DND-41 (cell line): ENCODE measurements at regions not wholly inside any gene's neighbourhood (a gene's known extent, or its start where the extent isn't known, plus 50 kb on each side); places are given as distances from the start of the nearest gene placed in this dataset.

Experiments
- ATAC-seq: fragments of 200-7000 bp; cut with Tn5 transposase; 3 replicates; pipeline ENCODE4 v1.9.1; 2021; ENCODE audit warnings: low read depth; ENCODE audit not compliant: insufficient read depth
- DNase-seq: peaks from one replicate; pipeline ENCODE4 v3.0.0-alpha.2; 2020
- H2AFZ ChIP-seq: 2 replicates; pipeline ENCODE4 v1.6.0; 2012; ENCODE audit warnings: low read depth, low read length
- H3K27ac ChIP-seq: 2 replicates; pipeline ENCODE4 v1.5.1; 2012; ENCODE audit warnings: low read length, inconsistent platforms
- H3K27me3 ChIP-seq: fragments of 200-600 bp; sonication (generic); 2 replicates; pipeline ENCODE4 v1.6.0; 2012; ENCODE audit warnings: low read length, mild to moderate bottlenecking, inconsistent platforms; ENCODE audit not compliant: insufficient read depth, poor library complexity
- H3K36me3 ChIP-seq: 2 replicates; pipeline ENCODE4 v1.5.1; 2012; ENCODE audit warnings: low read length, inconsistent platforms; ENCODE audit not compliant: insufficient read depth
- H3K4me1 ChIP-seq: 2 replicates; pipeline ENCODE4 v1.5.1; 2012; ENCODE audit warnings: mild to moderate bottlenecking, low read length; ENCODE audit not compliant: insufficient read depth
- H3K4me2 ChIP-seq: 2 replicates; pipeline ENCODE4 v1.6.0; 2012; ENCODE audit warnings: mild to moderate bottlenecking, moderate library complexity, low read length, inconsistent platforms; ENCODE audit not compliant: insufficient read depth
- H3K4me3 ChIP-seq, 2 experiments: fragments of 200-600 bp in 1 of 2; shearing (Covaris generic) in 1 of 2; 2 replicates each; pipeline ENCODE4 v1.5.1; 2012 to 2016; ENCODE audit warnings: inconsistent platforms in 2 of 2, low read length in 2 of 2, mild to moderate bottlenecking in 2 of 2, low read depth in 1 of 2, moderate library complexity in 1 of 2
- H3K79me2 ChIP-seq: 2 replicates; pipeline ENCODE4 v1.6.0; 2012; ENCODE audit warnings: low read length, inconsistent platforms; ENCODE audit not compliant: insufficient read depth
- H3K9ac ChIP-seq: 2 replicates; pipeline ENCODE4 v1.6.0; 2012; ENCODE audit warnings: low read depth, mild to moderate bottlenecking, inconsistent platforms, low read length, moderate library complexity
- H3K9me3 ChIP-seq: 2 replicates; pipeline ENCODE4 v1.5.1; 2012; ENCODE audit warnings: low read length, moderate library complexity, mild to moderate bottlenecking, inconsistent platforms; ENCODE audit not compliant: insufficient read depth, severe bottlenecking
- H4K20me1 ChIP-seq: 2 replicates; pipeline ENCODE4 v1.6.0; 2012; ENCODE audit warnings: low read length; ENCODE audit not compliant: insufficient read depth
- EZH2 ChIP-seq: IDR thresholded peaks from 3 replicates; pipeline ENCODE4 v1.6.1; 2012; ENCODE audit warnings: borderline replicate concordance, low read depth, mild to moderate bottlenecking, moderate library complexity, low read length, inconsistent platforms; ENCODE audit not compliant: severe bottlenecking
- TF ChIP-seq, protein P1 (sequence below): IDR thresholded peaks from 2 replicates; pipeline ENCODE4 v1.5.1; 2012; ENCODE audit warnings: borderline replicate concordance, low read length, moderate library complexity, mild to moderate bottlenecking; ENCODE audit not compliant: poor library complexity, severe bottlenecking; ENCODE audit errors: extremely low read depth

DNA sequence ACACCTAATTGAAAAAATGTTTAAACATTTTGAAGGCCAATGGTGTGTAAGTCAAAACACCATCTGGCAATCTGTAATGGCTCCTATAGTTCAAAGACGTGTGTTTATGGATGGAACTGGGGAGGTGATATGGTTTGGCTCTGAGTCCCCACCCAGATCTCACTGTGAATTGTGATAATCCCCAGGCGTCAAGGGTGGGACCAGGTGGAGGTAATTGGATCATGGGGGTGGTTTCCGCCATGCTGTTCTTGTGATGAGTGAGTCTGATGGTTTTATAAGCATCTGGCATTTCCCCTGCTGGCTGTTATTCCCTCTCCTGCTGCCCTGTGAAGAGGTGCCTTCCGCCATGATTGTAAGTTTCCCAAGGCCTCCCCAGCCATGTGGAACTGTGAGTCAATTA lies 52.2 kb downstream of the ADRA2C start:
- Histone ChIP-seq H4K20me1 (no peaks in the 10 kb centered on the region), H3K27me3 (no peaks in the 10 kb centered on the region), H3K4me1 (no peaks in the 10 kb centered on the region), H3K4me2 (no peak overlapping the region), H3K4me3 (no peak overlapping the region), H3K79me2 (no peaks in the 10 kb centered on the region), H3K36me3 (no peaks in the 10 kb centered on the region), H3K27ac (no peak overlapping the region), H3K9ac (no peak overlapping the region), H2AFZ (no peak overlapping the region), H3K9me3 (no peaks in the 10 kb centered on the region)
- ATAC-seq (no peak), DNase-seq (no peak)
- no peak for TF ChIP-seq EZH2
- TF ChIP-seq, protein P1, sequence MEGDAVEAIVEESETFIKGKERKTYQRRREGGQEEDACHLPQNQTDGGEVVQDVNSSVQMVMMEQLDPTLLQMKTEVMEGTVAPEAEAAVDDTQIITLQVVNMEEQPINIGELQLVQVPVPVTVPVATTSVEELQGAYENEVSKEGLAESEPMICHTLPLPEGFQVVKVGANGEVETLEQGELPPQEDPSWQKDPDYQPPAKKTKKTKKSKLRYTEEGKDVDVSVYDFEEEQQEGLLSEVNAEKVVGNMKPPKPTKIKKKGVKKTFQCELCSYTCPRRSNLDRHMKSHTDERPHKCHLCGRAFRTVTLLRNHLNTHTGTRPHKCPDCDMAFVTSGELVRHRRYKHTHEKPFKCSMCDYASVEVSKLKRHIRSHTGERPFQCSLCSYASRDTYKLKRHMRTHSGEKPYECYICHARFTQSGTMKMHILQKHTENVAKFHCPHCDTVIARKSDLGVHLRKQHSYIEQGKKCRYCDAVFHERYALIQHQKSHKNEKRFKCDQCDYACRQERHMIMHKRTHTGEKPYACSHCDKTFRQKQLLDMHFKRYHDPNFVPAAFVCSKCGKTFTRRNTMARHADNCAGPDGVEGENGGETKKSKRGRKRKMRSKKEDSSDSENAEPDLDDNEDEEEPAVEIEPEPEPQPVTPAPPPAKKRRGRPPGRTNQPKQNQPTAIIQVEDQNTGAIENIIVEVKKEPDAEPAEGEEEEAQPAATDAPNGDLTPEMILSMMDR, result no peak

DNA sequence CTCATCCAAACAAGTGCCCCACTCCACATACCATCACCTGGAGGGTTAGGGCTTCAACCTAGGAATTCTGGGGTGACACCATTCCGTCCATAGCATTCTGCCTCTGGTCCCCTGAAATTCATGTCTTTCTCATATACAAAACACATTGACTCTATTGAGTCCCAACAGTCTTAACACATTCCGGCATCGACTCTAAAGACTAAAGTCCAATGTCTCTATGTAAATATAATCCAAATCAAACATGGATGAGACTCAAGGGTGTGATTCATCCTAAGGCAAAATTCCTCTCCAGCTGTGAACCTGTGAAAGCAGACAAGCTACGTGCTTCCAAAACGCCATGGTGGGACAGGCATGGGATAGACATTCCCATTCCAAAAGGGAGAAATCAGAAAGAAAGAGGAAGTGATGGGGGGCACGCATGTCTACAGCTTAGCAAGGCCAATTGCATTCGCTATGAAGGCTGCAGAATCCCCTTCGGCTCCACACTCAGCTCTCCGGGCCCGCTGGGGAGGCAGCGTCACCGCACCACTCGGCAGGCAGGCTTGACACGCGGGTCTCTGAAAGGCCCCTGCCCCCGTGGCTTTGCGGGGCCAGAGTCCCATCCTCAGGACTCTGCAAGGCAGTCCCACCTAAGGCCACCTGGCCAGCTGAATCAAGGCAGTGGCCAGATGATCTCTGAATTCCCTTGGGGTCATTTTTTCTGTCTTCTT lies 53.2 kb downstream of the ADRA2C start:
- H3K27me3 ChIP-seq, result no peaks in the 10 kb centered on the region
- no peak overlapping the region for H3K4me3 ChIP-seq
- DNase-seq (no peak), ATAC-seq (no peak)
- H3K27ac ChIP-seq, result no peak overlapping the region
- 0 out of 2 replicates have a peak, but pooled peaks cover under 1% of the 10 kb centered on the region for H4K20me1 ChIP-seq
- H3K79me2 ChIP-seq, result no peaks in the 10 kb centered on the region
- H3K4me2 ChIP-seq, result no peak overlapping the region
- no peak overlapping the region for H3K9ac ChIP-seq
- H3K36me3 ChIP-seq, result no peaks in the 10 kb centered on the region
- H3K9me3 ChIP-seq, result no peaks in the 10 kb centered on the region
- H3K4me1 ChIP-seq, result no peaks in the 10 kb centered on the region
- no peak for TF ChIP-seq EZH2
- TF ChIP-seq, protein P1, result no peak
- H2AFZ ChIP-seq, result no peak overlapping the region

DNA sequence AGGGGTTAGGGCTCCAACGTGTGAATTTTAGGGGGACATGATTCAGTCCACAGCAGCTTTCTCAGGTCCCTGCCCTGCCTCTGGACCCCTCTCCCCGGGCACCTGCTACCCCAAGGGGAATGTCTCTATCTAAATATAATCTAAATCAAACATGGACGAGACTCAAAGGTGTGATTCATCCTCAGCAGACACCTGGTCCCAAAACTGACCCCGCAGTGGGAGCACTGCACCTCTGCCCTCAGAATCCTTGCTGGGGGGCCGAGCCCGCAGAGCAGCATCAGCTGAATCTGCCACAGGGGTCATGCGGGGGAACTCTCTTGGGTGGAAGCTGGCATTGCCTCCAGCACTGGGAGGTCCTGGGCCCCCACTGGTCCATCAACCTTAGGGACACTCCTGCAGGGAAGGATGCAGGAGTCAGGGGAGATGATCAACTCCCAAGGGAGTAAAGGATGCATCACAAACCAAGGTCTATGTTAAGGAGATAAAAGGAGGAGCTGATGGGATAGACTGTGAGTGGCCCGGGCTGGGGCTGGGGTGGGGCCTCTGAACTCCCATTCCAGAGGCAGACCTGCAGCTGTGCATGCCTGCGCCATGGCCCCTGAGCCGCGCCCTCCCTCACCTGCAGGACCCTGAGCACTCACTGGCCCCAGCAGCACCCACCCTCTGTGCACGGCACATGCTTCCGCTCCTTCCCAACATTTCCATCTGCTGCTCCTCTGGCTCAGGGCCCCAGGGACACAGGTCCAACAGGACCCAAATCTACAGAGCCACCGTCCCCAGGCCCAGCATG lies 54.0 kb downstream of the ADRA2C start:
- TF ChIP-seq EZH2, result no peak
- no peak overlapping the region for H2AFZ ChIP-seq
- DNase-seq, result no peak
- no peaks in the 10 kb centered on the region for H3K27me3 ChIP-seq
- H3K9ac ChIP-seq, result no peak overlapping the region
- H3K4me1 ChIP-seq, result no peaks in the 10 kb centered on the region
- H4K20me1 ChIP-seq, result 0 out of 2 replicates have a peak, but pooled peaks cover 5% of the 10 kb centered on the region
- H3K27ac ChIP-seq, result no peak overlapping the region
- H3K4me2 ChIP-seq, result no peak overlapping the region
- no peak for ATAC-seq
- no peak overlapping the region for H3K4me3 ChIP-seq
- no peaks in the 10 kb centered on the region for H3K36me3 ChIP-seq
- no peaks in the 10 kb centered on the region for H3K9me3 ChIP-seq
- H3K79me2 ChIP-seq, result no peaks in the 10 kb centered on the region
